Tibial artery (tissue), 4 donors: ENCODE measurements at regions not wholly inside any gene's neighbourhood (a gene's known extent, or its start where the extent isn't known, plus 50 kb on each side); places are given as distances from the start of the nearest gene placed in this dataset.

Source experiments
- DNase-seq, 2 donors: peaks; one replicate each; pipeline ENCODE4 v3.0.0-alpha.2; 2019
- H3K27ac ChIP-seq, 2 donors: fragments of 200-600 bp; sonication (generic) in 1 of 2; 1 replicate in 1 of 2; 2 replicates in 1 of 2; pipeline ENCODE4 v1.5.1; 2018 to 2019; ENCODE audit warnings: mild to moderate bottlenecking in 1 of 2
- H3K27me3 ChIP-seq, 2 donors: fragments of 200-600 bp; sonication (generic) in 1 of 2; one replicate each; pipeline versions ENCODE4 v1.5.1 to v1.6.0; 2016 to 2019
- H3K36me3 ChIP-seq, 3 donors: fragments of 200-600 bp; sonication (generic) in 2 of 3; one replicate each; pipeline ENCODE4 v1.5.1; 2016 to 2019; ENCODE audit warnings: mild to moderate bottlenecking in 2 of 3
- H3K4me1 ChIP-seq, 4 donors: fragments of 200-600 bp; sonication (generic) in 2 of 4; 1 replicate in 3 of 4; 2 replicates in 1 of 4; pipeline ENCODE4 v1.5.1; 2016 to 2019
- H3K4me3 ChIP-seq, 2 donors: fragments of 200-600 bp; sonication (generic) in 1 of 2; 1 replicate in 1 of 2; 2 replicates in 1 of 2; pipeline ENCODE4 v1.5.1; 2018 to 2019; ENCODE audit warnings: mild to moderate bottlenecking in 2 of 2
- H3K9me3 ChIP-seq, 3 donors: fragments of 200-600 bp; sonication (generic) in 1 of 3; one replicate each; pipeline ENCODE4 v1.5.1; 2016 to 2019
- CTCF ChIP-seq, 2 experiments: fragments of 200-600 bp in 1 of 2; fragments of 450-650 bp in 1 of 2; IDR thresholded peaks; one replicate each; pipeline ENCODE4 v1.5.1; 2017 to 2019; ENCODE audit warnings: antibody characterized with exemption in 2 of 2, mild to moderate bottlenecking in 1 of 2, moderate library complexity in 1 of 2
- intact Hi-C: fragments of 100-400 bp; cut with DNase I; formaldehyde crosslinking; loops from one replicate; pipeline ENCODE4 v1.15.0; 2023; ENCODE audit warnings: low total_unique reads

- no peak for DNase-seq
These were observed 405.7 kb downstream of the QKI start for GRCh38 chr6:163820171-163820570.

GRCh38 chr6:163818719-163819118, 404.2 kb downstream of the QKI start:
- intact Hi-C loops, result no loop called here

More at GRCh38 chr6:163820171-163820570, 405.7 kb downstream of the QKI start:
- Histone ChIP-seq H3K4me3 (no peak overlapping the region), H3K27ac (no peak overlapping the region), H3K36me3 (no peaks in the 10 kb centered on the region), H3K9me3 (no peaks in the 10 kb centered on the region), H3K27me3 (peaks cover 0 to 3% of the 10 kb centered on the region in 2 donors), H3K4me1 (no peaks in the 10 kb centered on the region)
- intact Hi-C loops, result no loop called here
- TF ChIP-seq CTCF (IDR thresholded peaks at IDR 0.05), result no peak

GRCh38 chr6:163816441-163816840, 401.9 kb downstream of the QKI start:
- Histone ChIP-seq H3K9me3 (no peaks in the 10 kb centered on the region), H3K27ac (no peak overlapping the region), H3K4me3 (no peak overlapping the region), H3K4me1 (no peaks in the 10 kb centered on the region), H3K27me3 (peaks cover 0 to 3% of the 10 kb centered on the region in 2 donors), H3K36me3 (no peaks in the 10 kb centered on the region)
- intact Hi-C loops, result no loop called here
- no peak for TF ChIP-seq CTCF (IDR thresholded peaks at IDR 0.05)
- DNase-seq, result no peak

More at GRCh38 chr6:163818719-163819118, 404.2 kb downstream of the QKI start:
- Histone ChIP-seq H3K36me3 (no peaks in the 10 kb centered on the region), H3K4me1 (no peaks in the 10 kb centered on the region), H3K4me3 (no peak overlapping the region), H3K9me3 (no peaks in the 10 kb centered on the region), H3K27ac (no peak overlapping the region), H3K27me3 (peaks cover 0 to 3% of the 10 kb centered on the region in 2 donors)
- TF ChIP-seq CTCF (IDR thresholded peaks at IDR 0.05), result no peak
- no peak for DNase-seq

GRCh38 chr6:163815796-163816195, 401.3 kb downstream of the QKI start:
- Histone ChIP-seq H3K36me3 (no peaks in the 10 kb centered on the region), H3K27ac (no peak overlapping the region), H3K4me3 (no peak overlapping the region), H3K9me3 (no peaks in the 10 kb centered on the region), H3K4me1 (no peaks in the 10 kb centered on the region), H3K27me3 (peaks cover 0 to 3% of the 10 kb centered on the region in 2 donors)
- intact Hi-C loops, result no loop called here
- TF ChIP-seq CTCF (IDR thresholded peaks at IDR 0.05), result no peak
- DNase-seq, result no peak

GRCh38 chr6:163814494-163815364, 400.2 kb downstream of the QKI start:
- Histone ChIP-seq H3K9me3 (no peaks in the 10 kb centered on the region), H3K4me3 (no peak overlapping the region), H3K36me3 (no peaks in the 10 kb centered on the region), H3K27ac (no peak overlapping the region), H3K27me3 (peaks cover 0 to 3% of the 10 kb centered on the region in 2 donors), H3K4me1 (no peaks in the 10 kb centered on the region)
- no peak for TF ChIP-seq CTCF (IDR thresholded peaks at IDR 0.05)
- intact Hi-C loops, result no loop called here
- DNase-seq, result peak in 1 of 2 donors; percentile 28
